ENCODE measurements at regions not wholly inside any gene's neighbourhood (a gene's known extent, or its start where the extent isn't known, plus 50 kb on each side); places are given as distances from the start of the nearest gene placed in this dataset.

DNA sequence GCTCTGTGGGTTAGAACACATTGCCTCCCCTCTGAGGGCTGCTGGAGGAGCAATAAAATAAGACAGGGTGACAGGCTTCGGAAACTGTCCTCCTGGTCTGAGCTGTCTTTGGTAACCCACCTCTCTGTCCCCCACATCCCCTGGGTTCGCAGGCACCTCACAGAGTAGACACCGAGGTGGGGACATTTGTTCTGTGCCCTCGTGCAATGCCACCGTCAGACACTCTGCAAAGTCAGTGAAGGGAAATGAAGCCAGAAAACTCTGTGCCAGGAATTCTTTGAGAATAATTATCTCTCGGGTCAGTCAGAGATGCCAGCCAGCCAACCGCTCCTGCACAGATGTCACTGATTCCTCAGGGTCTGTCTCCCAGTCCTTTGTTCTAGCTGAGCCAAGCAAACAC is 493.6 kb downstream of the FOXO1 start:
- no peak for DNase-seq

DNA sequence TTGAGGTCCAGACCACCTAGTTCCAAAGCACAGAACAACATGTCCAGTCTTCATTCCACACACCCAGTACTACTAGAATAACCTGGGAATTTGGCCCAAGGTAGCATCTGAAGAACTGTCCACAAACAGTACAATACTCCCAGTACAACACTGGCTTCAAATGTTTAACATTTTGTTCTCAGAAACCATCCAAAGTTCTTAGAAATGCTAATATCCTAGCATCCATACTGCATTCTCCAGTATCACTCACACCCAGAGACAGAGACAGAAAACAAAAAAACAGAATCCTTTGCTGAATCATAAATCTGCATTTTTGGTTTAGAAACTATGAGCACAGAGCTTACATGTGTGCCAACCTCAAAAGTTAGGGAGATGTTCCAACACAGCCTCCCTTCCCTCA is 490.8 kb downstream of the FOXO1 start:
- DNase-seq, result no peak

DNA sequence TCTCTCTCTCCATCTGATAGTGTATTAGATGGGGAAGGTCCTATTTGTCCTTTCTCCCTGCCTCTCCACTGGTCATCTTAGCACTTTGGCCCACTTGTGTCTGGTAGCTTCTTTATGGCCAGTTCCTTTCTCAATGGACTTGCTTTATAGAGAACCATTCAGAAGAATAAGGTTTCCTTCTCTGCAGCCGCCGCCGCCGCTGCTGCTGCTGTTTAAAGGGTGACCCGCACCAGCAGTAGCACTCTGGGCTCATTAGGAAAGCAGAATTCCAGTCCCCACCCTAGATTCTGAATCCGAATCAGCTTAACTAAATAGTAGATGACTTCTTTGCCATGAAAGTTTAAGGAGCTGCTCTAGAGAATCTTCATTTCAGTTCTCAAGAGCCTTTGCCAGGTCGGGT is 490.2 kb downstream of the FOXO1 start:
- DNase-seq, result no peak

DNA sequence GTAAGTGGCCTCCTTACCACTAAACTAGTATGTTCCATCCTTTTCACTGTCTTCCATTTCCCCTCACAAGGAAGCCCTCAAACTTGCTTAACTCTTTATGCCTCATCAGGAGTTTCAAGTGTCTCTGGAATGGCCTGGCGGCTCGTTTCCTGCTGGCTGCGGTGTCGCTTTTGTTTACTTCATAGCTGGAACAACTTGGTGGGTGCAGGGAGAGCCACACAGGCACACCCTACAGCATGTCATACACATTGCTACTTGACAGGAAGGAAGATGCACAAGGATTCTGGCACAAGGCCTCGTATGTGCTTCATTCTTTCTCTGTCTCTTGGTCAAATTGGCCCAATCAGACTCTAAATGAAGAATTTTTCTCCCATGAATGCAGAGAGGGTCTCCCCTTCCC is 488.3 kb downstream of the FOXO1 start:
- no peak for DNase-seq

DNA sequence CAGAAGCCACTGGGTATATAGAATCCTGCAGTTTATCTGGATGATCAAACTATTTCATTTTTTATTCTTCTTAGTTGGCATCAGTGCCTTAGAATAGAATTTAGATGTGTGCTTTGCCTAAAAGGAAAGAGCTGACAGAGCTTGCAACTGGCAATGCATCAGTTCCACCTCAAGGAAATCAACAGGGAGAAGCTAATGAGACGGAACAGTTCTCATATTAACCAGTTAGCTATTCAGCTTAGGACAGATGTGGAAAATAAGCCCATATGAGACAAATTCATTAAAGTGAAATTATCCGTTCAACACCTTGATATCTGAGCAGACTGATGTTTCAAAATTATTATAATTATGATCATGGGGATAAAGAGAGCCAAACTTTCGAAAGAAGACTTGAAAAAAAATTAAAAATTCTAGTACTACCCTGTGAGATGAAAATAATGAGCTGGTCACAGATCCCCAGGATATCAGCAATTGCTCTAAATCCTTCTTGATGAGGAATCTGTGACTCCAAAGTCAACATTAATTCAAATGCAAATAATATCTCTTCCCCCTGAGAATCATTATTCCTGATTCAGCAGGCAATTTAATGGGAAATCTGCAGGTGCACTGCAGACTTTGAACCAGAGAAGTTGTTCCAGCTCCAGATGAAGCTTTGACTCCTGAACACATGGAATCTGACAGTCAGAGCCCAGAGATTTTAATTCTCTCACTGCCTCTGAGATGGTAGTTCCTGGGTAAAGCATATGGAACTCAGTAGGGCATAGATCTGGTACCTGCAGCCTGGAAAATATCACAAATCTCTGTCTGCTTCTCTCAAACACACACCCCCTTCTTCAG is 486.8 kb downstream of the FOXO1 start:
- DNase-seq, result no peak

DNA sequence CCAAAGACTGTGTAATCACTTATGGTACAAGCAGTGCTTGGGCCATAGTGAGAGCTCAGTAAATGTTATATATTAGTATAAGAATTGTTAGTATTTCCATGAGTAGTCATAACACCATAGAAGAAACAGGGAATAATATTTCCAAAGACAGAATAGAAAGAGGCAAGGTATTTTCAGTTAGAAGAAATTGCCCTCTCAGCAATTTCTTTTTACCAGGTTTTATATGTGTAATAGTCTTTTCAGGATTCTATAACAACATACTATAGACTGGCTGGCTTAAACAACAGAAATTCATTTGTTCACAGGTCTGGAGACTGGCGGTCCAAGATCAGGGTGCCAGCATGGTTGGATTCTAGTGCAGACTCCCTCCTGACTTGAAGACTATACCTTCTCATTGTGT is 485.7 kb downstream of the FOXO1 start:
- DNase-seq, result no peak

DNA sequence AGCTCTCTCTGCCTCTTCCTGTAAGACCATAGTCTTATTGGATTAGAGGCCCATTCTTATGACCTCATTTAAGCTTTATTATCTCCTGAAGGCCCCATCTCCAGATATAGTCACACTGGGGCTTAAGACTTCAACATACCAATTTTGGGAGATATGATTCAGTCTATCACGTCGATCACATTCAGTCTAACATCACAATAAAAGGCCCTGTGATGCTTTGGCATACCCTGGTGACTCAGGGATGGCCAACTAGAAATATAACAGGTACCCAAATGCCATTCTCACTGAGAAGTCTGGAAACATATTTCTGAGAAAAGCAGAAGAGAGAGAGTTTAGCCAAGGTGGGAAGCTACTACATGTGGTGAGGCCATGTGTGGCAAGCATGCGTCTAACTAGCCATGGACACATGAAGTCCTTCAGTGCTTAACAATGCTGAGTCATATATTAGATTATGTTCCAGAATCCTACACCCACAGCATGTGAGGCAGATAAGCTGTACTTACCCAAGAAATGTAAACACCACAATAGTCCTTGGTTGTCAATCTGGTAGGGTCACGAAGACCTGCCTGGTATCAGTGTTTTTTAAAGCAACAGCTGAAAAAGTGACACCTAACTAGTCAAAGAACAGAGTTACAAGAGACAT is 485.1 kb downstream of the FOXO1 start:
- no peak for DNase-seq

DNA sequence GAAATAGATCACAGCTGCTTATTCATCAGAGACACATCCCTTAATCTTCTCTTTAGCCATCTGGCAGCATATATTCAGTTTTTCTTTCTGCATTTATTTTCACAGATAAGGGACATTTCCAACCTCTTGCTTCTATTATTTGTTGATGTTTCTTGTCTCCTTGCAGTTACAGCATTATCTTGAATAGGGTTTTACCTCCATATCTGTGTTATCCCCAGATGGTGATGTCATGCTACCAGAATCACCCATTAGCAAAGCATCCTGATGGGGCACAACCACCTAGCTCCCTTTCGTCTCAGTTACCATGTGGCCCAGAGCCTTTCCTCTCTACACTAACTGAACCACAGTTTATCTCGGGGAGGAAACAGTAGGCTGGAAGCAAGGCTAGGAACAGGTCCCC is 483.9 kb downstream of the FOXO1 start:
- DNase-seq, result no peak

DNA sequence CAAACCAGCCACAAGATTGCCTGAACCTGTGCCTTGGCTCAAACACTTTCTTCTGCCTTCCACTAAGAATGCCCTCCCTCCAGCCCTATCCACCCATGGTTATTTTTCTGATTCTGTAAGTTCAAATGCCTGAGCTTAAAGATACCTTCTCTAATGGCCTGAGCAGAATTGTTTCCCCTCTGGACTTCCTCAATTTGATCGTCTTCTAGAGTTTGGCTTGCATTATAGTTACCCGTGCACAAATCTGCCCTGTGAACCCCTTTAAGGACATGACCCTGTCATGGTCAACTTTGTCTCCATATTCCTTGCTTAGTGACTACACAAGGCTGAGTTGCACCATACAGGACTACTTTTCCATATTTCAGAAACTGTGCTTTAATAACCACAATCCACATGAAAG is 481.0 kb downstream of the FOXO1 start:
- DNase-seq, result no peak

DNA sequence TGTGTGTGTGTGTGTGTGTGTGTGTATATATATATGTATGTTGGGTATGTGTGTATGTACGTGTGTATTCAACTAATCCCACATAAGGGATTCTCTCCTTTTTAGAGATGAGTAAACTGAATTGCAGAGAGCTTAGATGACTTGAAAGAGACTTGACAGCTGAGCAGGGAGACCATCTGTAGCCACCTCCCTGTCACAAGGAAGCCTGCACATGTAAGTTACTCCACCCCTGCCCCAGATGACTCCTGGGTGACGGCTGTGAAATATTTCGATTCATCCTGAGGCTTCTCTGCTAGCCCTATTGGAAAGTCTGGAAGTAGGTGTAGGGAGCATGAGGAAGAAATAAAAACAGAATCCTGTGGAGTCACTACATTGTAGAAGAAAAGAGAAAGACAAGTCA is 480.4 kb downstream of the FOXO1 start:
- DNase-seq, result no peak

DNA sequence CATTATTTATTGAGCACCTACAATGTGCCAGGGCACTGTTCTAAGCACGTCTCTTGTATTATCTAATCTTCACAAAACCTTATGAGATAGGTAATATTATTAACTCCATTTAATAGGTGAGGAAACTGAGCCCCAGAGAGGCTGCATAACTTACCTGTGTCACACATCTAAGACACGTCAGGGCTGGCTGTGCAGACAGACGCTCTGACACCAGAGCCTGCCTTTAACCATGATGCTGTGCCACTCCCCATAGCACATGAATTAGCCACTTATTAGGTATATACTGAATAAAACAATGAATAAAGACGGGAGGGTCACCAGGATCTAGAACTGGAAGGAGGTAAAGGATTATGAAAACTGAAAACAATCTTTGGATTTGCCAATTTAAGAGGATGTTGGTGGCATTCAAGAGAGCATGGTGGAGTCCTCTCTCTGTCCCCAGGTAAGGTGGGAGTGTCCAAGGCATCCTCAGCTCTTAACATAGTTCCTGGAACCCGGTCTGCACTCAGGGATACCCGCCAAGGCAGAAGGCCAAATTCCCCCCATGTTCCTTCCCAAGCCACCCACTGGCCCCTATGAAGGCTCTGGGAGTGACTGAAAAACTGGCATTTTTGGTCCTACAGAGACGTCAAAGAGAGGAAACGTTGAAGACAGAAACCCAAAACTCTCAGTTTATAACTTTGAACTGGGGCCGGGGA is 479.7 kb downstream of the FOXO1 start:
- no peak for DNase-seq

DNA sequence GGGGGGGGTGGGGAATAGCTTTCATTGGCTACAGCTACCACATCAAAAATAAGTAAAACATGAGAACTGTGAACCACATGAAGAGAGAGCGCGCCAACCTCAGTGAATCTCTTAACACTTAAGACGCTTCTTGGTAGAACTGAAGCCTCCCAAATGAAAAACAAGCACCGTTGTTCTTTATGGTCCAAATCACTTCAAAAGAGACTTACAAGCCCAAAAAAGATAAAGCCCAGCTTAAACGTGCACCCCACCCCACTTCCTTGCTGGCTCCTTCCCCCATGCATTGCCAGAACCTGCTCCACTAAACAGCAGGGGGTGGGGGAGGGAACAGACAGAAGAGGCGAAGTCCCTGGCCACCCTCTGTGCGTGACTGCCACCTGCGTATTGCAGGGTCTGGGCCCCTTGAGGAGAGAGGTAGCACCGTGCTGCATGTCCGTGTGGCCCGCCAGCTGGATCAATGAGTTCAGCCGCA is 479.1 kb downstream of the FOXO1 start:
- no peak for DNase-seq

DNA sequence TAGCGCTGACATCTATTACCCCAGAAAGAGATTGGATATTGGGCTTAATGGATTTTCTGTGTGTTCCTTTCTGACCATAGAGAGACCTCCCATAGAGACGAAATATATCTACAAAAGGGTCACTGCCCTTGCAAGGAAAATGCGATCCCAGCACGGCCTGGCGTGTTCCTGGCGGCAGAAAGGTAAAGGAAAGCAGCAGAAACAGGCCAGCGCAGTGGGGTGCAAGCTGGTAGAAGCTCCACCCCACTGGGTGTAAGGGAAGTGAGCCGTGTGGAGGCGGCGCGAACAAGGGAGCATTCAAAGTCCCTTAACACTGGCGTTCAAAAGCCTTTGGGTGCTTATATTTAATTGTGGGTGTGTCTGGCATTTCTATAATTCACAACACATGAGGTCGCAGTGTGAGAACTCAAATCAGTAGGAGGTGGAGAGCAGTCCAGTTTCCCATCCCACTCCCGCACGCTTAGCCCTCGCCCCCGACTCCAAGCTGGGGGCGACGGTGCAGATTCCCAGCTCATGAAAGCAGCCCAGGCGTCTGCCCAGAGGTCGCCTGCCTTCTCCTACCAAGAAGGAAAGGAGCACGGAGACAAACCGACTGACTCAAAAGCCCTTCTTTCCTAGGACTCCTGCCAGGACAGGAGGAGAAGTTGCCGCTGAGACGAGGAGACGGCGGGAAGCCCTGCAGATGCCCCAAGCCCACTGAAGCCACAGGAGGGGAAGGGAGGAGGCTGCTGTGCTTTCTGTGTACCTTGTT is 478.4 kb downstream of the FOXO1 start:
- DNase-seq, result no peak

DNA sequence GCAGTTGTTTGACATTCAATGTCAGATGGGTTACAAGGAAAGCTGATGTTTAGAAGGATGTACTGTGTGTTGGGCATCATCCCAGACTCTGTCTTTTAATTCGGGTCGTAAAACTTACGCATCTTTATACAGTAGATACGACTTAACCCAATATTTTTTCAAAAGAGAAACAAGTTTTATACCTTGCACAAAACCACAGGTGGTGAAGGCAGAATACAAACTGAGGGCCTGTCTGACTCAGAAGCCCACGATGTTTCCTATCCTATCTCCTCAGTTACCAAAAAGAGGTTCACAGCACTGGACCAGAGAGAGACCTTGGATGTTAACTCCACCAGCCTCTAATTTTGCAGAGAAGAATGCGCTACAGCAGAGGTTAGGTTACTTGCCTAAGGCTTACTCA is 477.0 kb downstream of the FOXO1 start:
- no peak for DNase-seq

DNA sequence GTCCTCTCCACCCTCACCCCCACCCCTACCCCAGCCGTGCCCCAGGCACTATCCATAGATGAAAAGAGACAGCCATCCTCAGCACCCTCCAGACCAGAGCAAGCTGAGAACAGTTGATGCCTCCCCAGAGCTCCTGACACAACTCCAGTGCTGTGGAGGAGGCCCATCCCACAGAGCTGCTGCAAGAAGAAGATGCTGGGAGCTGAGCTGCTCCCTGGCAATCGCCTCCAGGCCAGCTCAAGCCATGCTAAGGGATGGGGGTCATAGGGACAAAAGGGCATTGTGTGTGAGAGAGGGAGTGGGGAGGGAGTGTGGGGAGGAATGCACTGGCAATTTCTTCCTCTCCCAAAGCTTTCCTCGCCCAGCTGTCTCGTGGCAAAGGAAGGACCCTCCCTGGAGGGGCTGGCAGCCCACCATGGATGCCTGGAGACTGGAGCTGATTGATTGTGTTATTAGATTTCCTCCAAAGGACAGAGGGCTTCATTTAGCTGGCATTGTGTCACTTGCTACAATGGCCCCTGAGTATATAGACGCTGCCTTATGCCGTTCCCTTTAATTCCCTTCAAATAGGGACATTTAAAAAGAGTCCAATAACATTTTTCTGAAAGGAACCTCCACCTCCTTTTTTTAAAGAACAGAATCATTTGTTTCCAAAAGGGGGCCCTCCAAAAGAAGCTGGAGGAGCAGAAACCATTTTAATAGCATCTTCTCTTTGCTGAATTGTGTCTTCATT is 476.4 kb downstream of the FOXO1 start:
- DNase-seq, result no peak

DNA sequence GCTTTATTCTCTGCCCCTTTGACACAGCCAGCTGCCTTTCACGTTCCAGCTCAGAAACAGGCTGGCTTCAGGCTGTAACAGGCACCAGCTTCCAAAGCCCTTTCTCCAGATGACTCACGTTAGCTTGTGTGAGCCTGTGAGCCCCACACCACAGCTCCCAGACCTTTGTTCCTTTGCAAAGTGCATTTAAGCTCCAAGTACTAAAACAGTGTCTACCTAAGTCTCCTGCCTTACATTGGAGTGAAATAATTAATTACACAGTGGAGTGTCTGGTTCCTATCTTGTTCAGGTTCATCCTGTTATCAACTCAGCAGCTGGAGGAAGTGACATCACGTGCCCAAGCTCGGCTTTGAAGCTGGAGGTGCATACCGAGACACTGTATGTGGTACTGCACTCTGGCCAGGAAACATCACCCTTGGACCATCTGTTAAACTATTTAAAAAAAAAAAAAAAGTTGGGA is 475.8 kb downstream of the FOXO1 start:
- peak; percentile 46 for DNase-seq

DNA sequence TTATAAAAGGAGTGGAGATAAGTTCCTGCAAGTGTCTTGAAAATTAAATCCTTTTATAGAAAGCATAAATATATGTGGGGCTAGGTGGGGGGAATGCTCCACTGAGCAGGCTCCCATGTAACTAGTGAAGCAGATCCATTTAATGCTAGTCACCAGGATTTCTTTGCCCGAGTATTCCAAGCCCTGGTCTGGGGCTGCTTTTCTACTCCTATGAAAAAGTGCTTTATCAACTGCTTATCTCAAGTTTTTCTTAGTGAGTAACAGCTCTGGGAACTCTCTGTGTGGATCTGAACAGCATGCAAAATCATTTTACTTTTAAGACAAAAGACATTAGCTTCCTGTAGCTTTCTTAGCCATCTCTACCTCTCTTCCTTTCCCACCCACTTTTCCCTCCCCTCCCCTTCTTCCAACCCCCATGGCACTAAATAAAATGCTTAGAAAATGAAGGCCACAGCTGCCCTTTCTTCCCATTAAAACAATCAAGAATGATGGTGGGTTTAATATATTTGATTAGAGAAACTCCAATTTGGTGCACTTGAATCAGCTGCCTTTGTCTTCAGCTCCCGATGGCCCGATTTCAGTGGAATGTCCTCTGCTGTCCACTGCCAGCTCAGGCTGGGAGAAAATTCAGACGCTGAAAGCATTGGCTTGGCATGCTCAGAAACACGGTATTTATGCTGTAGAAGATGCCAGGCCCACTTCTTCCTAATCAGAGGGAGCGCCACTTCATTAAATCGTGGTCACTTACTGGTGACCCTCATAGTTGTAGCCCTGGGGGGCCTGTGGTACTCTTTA is 475.1 kb downstream of the FOXO1 start:
- DNase-seq, result peak; percentile 28

DNA sequence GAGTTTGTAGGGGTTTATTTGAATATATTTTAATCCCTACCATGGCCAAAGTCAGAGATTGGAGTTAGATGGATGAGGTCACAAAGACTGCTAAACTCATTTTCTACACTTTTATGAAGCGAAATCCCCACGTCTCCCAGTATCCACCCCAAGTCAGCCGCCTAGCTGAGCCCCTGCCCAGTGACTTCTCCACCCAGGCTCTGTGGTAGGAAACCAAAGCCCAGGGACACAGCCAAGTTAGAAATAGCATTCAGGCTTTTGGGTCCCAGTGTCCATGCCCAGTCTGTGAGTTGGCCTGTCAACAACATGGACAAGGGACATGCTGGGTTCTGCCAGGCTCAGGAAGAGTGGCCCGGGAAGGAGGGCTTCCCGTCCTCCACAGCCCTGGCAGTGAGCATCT is 474.0 kb downstream of the FOXO1 start:
- DNase-seq, result peak; percentile 46

DNA sequence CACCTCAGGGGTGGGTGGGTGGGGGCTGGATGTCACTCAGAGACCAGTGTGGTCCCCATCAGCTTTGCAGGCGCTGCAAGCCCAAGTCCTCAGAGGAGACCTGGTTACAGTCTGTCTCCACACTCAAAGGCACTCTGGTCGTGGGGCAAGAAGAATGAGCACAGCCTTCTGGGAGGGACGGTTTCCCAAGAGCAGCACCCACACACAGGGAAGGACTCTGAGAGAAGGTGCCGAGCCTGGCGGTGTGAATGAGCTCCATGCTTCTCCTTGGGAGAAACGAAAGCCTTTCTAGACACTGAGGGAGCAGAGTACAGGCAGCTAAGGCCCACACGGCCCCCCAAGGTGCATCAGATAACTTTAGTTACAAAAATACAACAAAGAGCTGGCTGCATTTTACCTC is 473.6 kb downstream of the FOXO1 start:
- no peak for DNase-seq

DNA sequence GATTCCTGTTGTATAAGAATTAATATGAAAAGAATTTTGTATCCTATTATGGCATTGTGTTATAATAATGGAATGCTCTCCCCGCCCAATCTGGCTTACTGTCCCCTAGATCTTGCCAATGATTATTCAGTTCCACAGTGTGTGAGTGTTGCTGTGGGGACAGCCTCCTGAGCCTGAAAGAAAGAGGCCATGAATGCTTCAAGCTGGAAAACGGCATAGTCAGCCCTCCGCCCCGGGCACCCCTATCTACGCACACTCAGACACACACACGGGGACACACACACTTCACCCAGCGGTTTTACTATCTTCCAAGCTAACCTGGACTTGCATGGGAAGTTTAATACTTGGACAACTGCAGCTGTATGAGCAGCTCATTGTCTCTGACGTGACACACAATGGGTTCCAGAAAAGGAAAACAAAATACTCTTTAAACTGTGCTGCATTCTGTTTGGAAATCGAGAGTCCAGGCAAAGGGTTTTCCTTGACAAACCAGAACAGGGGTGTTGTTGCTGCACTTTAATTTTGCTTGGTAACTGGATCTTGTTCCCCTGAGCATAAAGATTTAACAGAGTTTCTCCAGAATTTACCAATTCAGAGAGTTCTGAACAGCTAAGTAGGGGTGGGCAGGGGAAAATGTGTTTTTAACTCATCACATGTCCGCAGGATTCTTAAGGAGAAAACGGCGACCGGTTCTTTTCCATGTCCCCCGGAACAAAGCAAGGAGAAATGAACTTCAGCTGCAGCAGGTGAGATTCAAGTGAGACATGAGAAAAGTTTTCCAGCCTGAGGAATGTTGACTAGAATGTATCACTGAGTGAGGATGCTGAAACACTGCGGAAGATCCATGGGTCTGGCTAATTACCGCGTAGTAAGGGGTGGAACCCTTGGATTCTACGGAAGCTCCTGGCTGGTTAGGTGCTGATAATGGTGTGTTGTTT is 472.9 kb downstream of the FOXO1 start:
- peak; percentile 88 for DNase-seq
